Hepatocyte (in vitro differentiated cells): ENCODE measurements at regions not wholly inside any gene's neighbourhood (a gene's known extent, or its start where the extent isn't known, plus 50 kb on each side); places are given as distances from the start of the nearest gene placed in this dataset.

ENCODE experiments used
- DNase-seq: peaks from one replicate; pipeline ENCODE4 v3.0.0-alpha.2; 2016; ENCODE audit warnings: low spot score
- H2AFZ ChIP-seq: fragments of 200-600 bp; sonication (generic); 2 replicates; pipeline ENCODE4 v1.6.0; 2016; ENCODE audit warnings: antibody characterized with exemption, mild to moderate bottlenecking
- H3K27ac ChIP-seq: fragments of 200-600 bp; sonication (generic); 2 replicates; pipeline ENCODE4 v1.5.1; 2016; ENCODE audit warnings: mild to moderate bottlenecking
- H3K27me3 ChIP-seq: fragments of 200-600 bp; sonication (generic); 2 replicates; pipeline ENCODE4 v1.6.1; 2016
- H3K36me3 ChIP-seq: fragments of 200-600 bp; sonication (generic); replicated peaks from 2 replicates; pipeline ENCODE4 v1.5.1; 2016; ENCODE audit warnings: low read depth; ENCODE audit not compliant: insufficient read depth
- H3K4me1 ChIP-seq: fragments of 200-600 bp; sonication (generic); 2 replicates; pipeline ENCODE4 v1.5.1; 2016; ENCODE audit warnings: mild to moderate bottlenecking, moderate library complexity; ENCODE audit not compliant: insufficient read depth
- H3K4me2 ChIP-seq: fragments of 200-600 bp; sonication (generic); 2 replicates; pipeline ENCODE4 v1.6.0; 2016
- H3K4me3 ChIP-seq: fragments of 200-600 bp; sonication (generic); 2 replicates; pipeline ENCODE4 v1.5.1; 2016; ENCODE audit warnings: mild to moderate bottlenecking
- H3K79me2 ChIP-seq: fragments of 200-600 bp; sonication (generic); 2 replicates; pipeline ENCODE4 v1.6.0; 2017; ENCODE audit warnings: mild to moderate bottlenecking
- H3K9me2 ChIP-seq: fragments of 200-600 bp; sonication (generic); replicated peaks from 2 replicates; pipeline ENCODE4 v1.6.0; 2017; ENCODE audit warnings: mild to moderate bottlenecking; ENCODE audit not compliant: insufficient read depth
- H3K9me3 ChIP-seq: fragments of 200-600 bp; sonication (generic); 2 replicates; pipeline ENCODE4 v1.5.1; 2016; ENCODE audit warnings: low read depth, mild to moderate bottlenecking
- H4K20me1 ChIP-seq: fragments of 200-600 bp; sonication (generic); 2 replicates; pipeline ENCODE4 v1.6.0; 2016; ENCODE audit warnings: mild to moderate bottlenecking; ENCODE audit not compliant: insufficient read depth, poor library complexity, severe bottlenecking
- EZH2 ChIP-seq: fragments of 200-600 bp; sonication (generic); IDR thresholded peaks from 2 replicates; pipeline ENCODE4 v1.6.1; 2016; ENCODE audit warnings: antibody characterized with exemption, mild to moderate bottlenecking, borderline replicate concordance
- EZH2phosphoT487 ChIP-seq: fragments of 200-600 bp; sonication (generic); IDR thresholded peaks from one replicate; pipeline ENCODE4 v1.6.1; 2018; ENCODE audit warnings: antibody characterized with exemption, mild to moderate bottlenecking, low read depth, moderate library complexity; ENCODE audit not compliant: unreplicated experiment, severe bottlenecking
- WGBS: methylation state at CpG from one replicate; pipeline ENCODE4 v1.1.6; 2016; ENCODE audit warnings: low lambda C conversion rate; ENCODE audit errors: missing lambda C conversion rate; 5-methylcytosine and 5-hydroxymethylcytosine counted together
- TF ChIP-seq, protein P1 (sequence below): fragments of 200-600 bp; sonication (generic); IDR thresholded peaks from 2 replicates; pipeline ENCODE4 v1.5.1; 2016; ENCODE audit warnings: antibody characterized with exemption, mild to moderate bottlenecking; ENCODE audit not compliant: poor library complexity

DNA sequence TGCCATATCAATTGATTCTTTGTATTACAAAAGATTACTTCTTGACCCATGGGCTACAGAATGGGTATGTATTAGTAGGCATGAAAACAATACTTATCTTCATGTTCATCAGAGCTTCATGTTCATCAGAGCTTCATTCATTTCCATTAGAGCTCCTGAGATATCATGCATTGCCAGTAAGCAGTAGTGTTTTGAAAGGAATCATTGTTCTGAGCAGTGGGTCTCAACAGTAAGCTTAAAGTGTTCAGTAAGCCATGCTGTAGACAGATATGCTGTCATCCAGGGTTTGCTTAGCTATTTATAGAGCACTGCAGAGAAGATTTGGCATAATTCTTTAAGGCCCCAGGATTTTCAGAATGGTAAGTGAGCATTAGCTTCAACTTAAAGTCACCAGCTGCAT, 596.1 kb downstream of the ZNF385D start:
- H3K4me2 ChIP-seq = no peak overlapping the region
- no peaks in the 10 kb centered on the region for H3K4me1 ChIP-seq
- H2AFZ ChIP-seq = no peak overlapping the region
- H3K9me3 ChIP-seq = no peaks in the 10 kb centered on the region
- no peaks in the 10 kb centered on the region for H3K9me2 ChIP-seq
- no peaks in the 10 kb centered on the region for H3K36me3 ChIP-seq
- H4K20me1 ChIP-seq = no peaks in the 10 kb centered on the region
- TF ChIP-seq, protein P1, sequence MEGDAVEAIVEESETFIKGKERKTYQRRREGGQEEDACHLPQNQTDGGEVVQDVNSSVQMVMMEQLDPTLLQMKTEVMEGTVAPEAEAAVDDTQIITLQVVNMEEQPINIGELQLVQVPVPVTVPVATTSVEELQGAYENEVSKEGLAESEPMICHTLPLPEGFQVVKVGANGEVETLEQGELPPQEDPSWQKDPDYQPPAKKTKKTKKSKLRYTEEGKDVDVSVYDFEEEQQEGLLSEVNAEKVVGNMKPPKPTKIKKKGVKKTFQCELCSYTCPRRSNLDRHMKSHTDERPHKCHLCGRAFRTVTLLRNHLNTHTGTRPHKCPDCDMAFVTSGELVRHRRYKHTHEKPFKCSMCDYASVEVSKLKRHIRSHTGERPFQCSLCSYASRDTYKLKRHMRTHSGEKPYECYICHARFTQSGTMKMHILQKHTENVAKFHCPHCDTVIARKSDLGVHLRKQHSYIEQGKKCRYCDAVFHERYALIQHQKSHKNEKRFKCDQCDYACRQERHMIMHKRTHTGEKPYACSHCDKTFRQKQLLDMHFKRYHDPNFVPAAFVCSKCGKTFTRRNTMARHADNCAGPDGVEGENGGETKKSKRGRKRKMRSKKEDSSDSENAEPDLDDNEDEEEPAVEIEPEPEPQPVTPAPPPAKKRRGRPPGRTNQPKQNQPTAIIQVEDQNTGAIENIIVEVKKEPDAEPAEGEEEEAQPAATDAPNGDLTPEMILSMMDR = no peak
- TF ChIP-seq EZH2 (no peak), EZH2phosphoT487 (no peak)
- no peak overlapping the region for H3K4me3 ChIP-seq
- H3K27me3 ChIP-seq = no peaks in the 10 kb centered on the region
- H3K27ac ChIP-seq = no peak overlapping the region
- DNase-seq = no peak
- no peaks in the 10 kb centered on the region for H3K79me2 ChIP-seq

DNA sequence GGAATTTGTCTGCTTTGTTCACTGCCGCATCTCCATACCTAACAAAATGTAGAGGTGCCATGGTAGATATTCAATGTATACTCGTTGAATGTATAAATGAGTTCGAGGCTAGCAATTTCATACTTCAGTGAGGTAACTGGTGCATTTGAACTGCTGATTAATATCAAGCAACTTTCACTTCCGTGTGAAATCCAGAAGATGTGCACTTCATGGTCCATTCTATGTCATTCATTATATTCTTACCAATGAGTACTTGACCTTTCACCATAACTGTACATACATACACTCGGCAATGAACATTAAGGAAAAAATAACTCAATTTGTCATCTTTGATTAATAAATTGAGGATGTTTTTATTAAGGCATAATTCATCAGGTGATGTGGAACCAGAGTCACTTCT, 598.5 kb downstream of the ZNF385D start:
- Histone ChIP-seq H3K4me3 (no peak overlapping the region), H3K36me3 (no peaks in the 10 kb centered on the region), H3K27me3 (no peaks in the 10 kb centered on the region), H3K4me1 (no peaks in the 10 kb centered on the region), H3K27ac (no peak overlapping the region), H3K9me2 (no peaks in the 10 kb centered on the region), H2AFZ (no peak overlapping the region), H4K20me1 (no peaks in the 10 kb centered on the region), H3K4me2 (no peak overlapping the region), H3K79me2 (no peaks in the 10 kb centered on the region), H3K9me3 (no peaks in the 10 kb centered on the region)
- 87% methylated on average over 5 of the region's 5 CpGs for WGBS
- TF ChIP-seq EZH2 (no peak), EZH2phosphoT487 (no peak)
- TF ChIP-seq, protein P1 = no peak
- DNase-seq = no peak

DNA sequence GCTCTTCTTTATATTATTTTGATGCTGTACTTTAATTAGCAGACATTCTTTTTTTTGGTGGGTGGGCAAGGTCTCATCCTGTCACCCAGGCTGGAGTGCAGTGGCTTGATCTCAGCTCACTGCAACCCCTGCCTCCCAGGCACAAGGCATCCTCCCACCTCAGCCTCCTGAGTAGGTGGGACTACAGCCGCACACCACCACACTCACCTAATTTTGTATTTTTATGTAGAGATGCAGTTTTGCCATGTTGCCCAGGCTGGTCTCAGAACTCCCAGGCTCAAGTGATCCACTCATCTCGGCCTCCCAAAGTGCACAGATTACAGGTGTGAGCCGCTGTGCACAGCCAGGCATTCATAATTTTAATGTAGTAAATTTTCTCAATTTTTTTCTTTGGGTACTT, 608.1 kb downstream of the ZNF385D start:
- Histone ChIP-seq H3K36me3 (no peaks in the 10 kb centered on the region), H4K20me1 (no peaks in the 10 kb centered on the region), H3K4me1 (no peaks in the 10 kb centered on the region), H3K27me3 (no peaks in the 10 kb centered on the region), H3K4me2 (no peak overlapping the region), H3K9me2 (no peaks in the 10 kb centered on the region), H3K79me2 (no peaks in the 10 kb centered on the region), H3K9me3 (no peaks in the 10 kb centered on the region), H3K27ac (no peak overlapping the region), H2AFZ (no peak overlapping the region), H3K4me3 (no peak overlapping the region)
- WGBS = 89% methylated on average over 3 of the region's 3 CpGs
- TF ChIP-seq EZH2 (no peak), EZH2phosphoT487 (no peak)
- TF ChIP-seq, protein P1 = no peak
- DNase-seq = no peak

DNA sequence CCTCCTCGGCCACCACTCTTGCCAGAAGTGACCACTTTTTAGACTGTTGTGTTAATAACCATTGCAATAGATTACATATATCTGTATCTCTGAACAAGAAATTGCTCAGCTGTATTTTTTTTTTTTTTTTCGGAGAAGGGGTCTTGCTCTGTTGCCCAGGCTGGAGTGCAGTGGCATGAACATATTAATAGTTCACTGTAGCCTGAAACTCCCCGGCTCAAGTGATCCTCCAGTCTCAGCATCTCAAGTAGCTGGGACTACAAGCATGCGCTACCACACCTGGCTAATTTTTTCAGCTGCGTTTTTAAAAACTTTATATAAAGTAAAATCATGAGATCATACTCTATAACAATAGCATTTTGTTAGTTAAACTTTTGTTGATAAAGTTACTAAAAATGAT, 609.0 kb downstream of the ZNF385D start:
- Histone ChIP-seq H3K27me3 (no peaks in the 10 kb centered on the region), H3K4me1 (no peaks in the 10 kb centered on the region), H3K36me3 (no peaks in the 10 kb centered on the region), H2AFZ (no peak overlapping the region), H4K20me1 (no peaks in the 10 kb centered on the region), H3K4me3 (no peak overlapping the region), H3K4me2 (no peak overlapping the region), H3K9me2 (no peaks in the 10 kb centered on the region), H3K79me2 (no peaks in the 10 kb centered on the region), H3K9me3 (no peaks in the 10 kb centered on the region), H3K27ac (no peak overlapping the region)
- TF ChIP-seq, protein P1 = no peak
- TF ChIP-seq EZH2phosphoT487 = no peak
- TF ChIP-seq EZH2 = no peak
- no peak for DNase-seq
- 92% methylated on average over 5 of the region's 5 CpGs for WGBS
